ENCODE measurements at regions not wholly inside any gene's neighbourhood (a gene's known extent, or its start where the extent isn't known, plus 50 kb on each side); places are given as distances from the start of the nearest gene placed in this dataset.
A peak's percentile ranks its signal among the peaks of the same experiment; 100 is the strongest.
"Not testable (repeated sequence)": the region's sequence is repeated elsewhere in the genome, so short reads cannot be mapped to it uniquely, and the experiment has no call there.

GRCh38 chr10:23613900-23614299 lies 175.0 kb downstream of the OTUD1 start:
- ATAC-seq (no peak), DNase-seq (no peak)
- intact Hi-C loops (cut with micrococcal nuclease) = no loop called here

- no peak for DNase-seq
- ATAC-seq = no peak
- intact Hi-C loops (cut with micrococcal nuclease) = no loop called here
These were observed 175.6 kb downstream of the OTUD1 start for GRCh38 chr10:23614483-23614882.

- intact Hi-C loops (cut with micrococcal nuclease) = no loop called here
- no peak for DNase-seq
- no peak for ATAC-seq
These were observed 191.5 kb downstream of the OTUD1 start for GRCh38 chr10:23630376-23630775.

GRCh38 chr10:23630885-23631284 lies 192.0 kb downstream of the OTUD1 start:
- DNase-seq (no peak), ATAC-seq (no peak)
- intact Hi-C loops (cut with micrococcal nuclease) = no loop called here

- intact Hi-C loops (cut with micrococcal nuclease) = no loop called here
- DNase-seq (no peak), ATAC-seq (peak; percentile 66)
These were observed 204.4 kb downstream of the OTUD1 start for GRCh38 chr10:23643111-23643780.

- intact Hi-C loops (cut with micrococcal nuclease) = no loop called here
- ATAC-seq (no peak), DNase-seq (no peak)
These were observed 209.7 kb downstream of the OTUD1 start for GRCh38 chr10:23648618-23649017.

- intact Hi-C loops (cut with micrococcal nuclease) = no loop called here
These were observed 217.9 kb downstream of the OTUD1 start for GRCh38 chr10:23656735-23657134.

GRCh38 chr10:23657677-23658076 lies 218.8 kb downstream of the OTUD1 start:
- ATAC-seq (no peak), DNase-seq (no peak)
- intact Hi-C loops (cut with micrococcal nuclease) = no loop called here

More at GRCh38 chr10:23656735-23657134, 217.9 kb downstream of the OTUD1 start:
- no peak for ATAC-seq
- no peak for DNase-seq

GRCh38 chr10:23671866-23672265 lies 233.0 kb downstream of the OTUD1 start:
- ATAC-seq; intact Hi-C loops (cut with micrococcal nuclease); DNase-seq: not testable (repeated sequence)

GRCh38 chr10:23675585-23675984 lies 236.7 kb downstream of the OTUD1 start:
- ATAC-seq = no peak
- intact Hi-C loops (cut with micrococcal nuclease) = no loop called here
- no peak for DNase-seq

GRCh38 chr10:23676296-23676695 lies 237.4 kb downstream of the OTUD1 start:
- intact Hi-C loops (cut with micrococcal nuclease) = no loop called here
- ATAC-seq (no peak), DNase-seq (no peak)

GRCh38 chr10:23686722-23687121 lies 247.8 kb downstream of the OTUD1 start:
- intact Hi-C loops (cut with micrococcal nuclease) = no loop called here
- ATAC-seq (no peak), DNase-seq (no peak)

- ATAC-seq = no peak
- intact Hi-C loops (cut with micrococcal nuclease) = no loop called here
These were observed 253.9 kb downstream of the OTUD1 start for GRCh38 chr10:23692736-23693135.

GRCh38 chr10:23693501-23693901 lies 254.6 kb downstream of the OTUD1 start:
- intact Hi-C loops (cut with micrococcal nuclease) = no loop called here
- DNase-seq = no peak

More at GRCh38 chr10:23692736-23693135, 253.9 kb downstream of the OTUD1 start:
- no peak for DNase-seq

GRCh38 chr10:23693925-23694324 lies 255.1 kb downstream of the OTUD1 start:
- DNase-seq (no peak), ATAC-seq (no peak)
- intact Hi-C loops (cut with micrococcal nuclease) = no loop called here

More at GRCh38 chr10:23693501-23693901, 254.6 kb downstream of the OTUD1 start:
- no peak for ATAC-seq

- ATAC-seq (no peak), DNase-seq (no peak)
- intact Hi-C loops (cut with micrococcal nuclease) = no loop called here
These were observed 255.6 kb downstream of the OTUD1 start for GRCh38 chr10:23694446-23694920.

- DNase-seq (no peak), ATAC-seq (no peak)
- intact Hi-C loops (cut with micrococcal nuclease) = no loop called here
These were observed 256.3 kb downstream of the OTUD1 start for GRCh38 chr10:23694921-23695824.

GRCh38 chr10:23695825-23696420 lies 257.0 kb downstream of the OTUD1 start:
- no peak for ATAC-seq
- DNase-seq = no peak
- intact Hi-C loops (cut with micrococcal nuclease) = no loop called here

- no peak for ATAC-seq
- DNase-seq = no peak
- intact Hi-C loops (cut with micrococcal nuclease) = no loop called here
These were observed 257.6 kb downstream of the OTUD1 start for GRCh38 chr10:23696476-23696875.

GRCh38 chr10:23702977-23703414 lies 264.1 kb downstream of the OTUD1 start:
- ATAC-seq = peak; percentile 70
- no peak for DNase-seq
- intact Hi-C loops (cut with micrococcal nuclease) = loop anchor here (10.0 kb wide), 1 partner anchor 398 kb away; no protein-coding TSS in a partner anchor
